Fibroblast of lung (primary cell): ENCODE measurements at regions not wholly inside any gene's neighbourhood (a gene's known extent, or its start where the extent isn't known, plus 50 kb on each side); places are given as distances from the start of the nearest gene placed in this dataset.

Source experiments
- EZH2 ChIP-seq: IDR thresholded peaks from 2 replicates; pipeline ENCODE4 v1.5.1; 2012; ENCODE audit warnings: low read length, control low read depth, mild to moderate bottlenecking; ENCODE audit errors: missing control alignments
- TF ChIP-seq, protein P1 (sequence below), 2 donors: IDR thresholded peaks in 1 of 2; conservative IDR thresholded peaks in 1 of 2; 1 replicate in 1 of 2; 2 replicates in 1 of 2; pipeline ENCODE4 v1.5.1; 2011 to 2012; ENCODE audit warnings: low read length in 2 of 2, control low read depth in 1 of 2, inconsistent platforms in 1 of 2, low read depth in 1 of 2, mild to moderate bottlenecking in 1 of 2

DNA sequence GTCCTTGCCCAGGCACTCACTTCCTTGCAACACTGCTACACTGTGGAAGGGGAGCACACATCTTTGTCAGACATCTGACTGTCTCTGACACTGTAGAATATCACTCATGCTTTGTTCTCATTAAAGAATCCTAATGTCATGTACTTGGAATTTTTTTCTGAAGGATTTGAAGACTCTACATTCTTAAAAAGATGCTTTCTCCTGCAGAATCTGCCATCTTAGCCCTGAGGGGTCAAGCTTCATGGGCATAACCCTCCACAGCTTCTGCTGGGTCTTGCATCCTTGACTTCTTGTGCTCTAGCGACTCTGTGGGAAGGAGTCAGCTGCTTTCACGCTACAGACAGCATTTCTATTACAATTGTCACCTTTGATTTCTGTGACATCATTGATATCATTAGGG lies 417.2 kb downstream of the QKI start:
- TF ChIP-seq EZH2, result no peak
- TF ChIP-seq, protein P1, sequence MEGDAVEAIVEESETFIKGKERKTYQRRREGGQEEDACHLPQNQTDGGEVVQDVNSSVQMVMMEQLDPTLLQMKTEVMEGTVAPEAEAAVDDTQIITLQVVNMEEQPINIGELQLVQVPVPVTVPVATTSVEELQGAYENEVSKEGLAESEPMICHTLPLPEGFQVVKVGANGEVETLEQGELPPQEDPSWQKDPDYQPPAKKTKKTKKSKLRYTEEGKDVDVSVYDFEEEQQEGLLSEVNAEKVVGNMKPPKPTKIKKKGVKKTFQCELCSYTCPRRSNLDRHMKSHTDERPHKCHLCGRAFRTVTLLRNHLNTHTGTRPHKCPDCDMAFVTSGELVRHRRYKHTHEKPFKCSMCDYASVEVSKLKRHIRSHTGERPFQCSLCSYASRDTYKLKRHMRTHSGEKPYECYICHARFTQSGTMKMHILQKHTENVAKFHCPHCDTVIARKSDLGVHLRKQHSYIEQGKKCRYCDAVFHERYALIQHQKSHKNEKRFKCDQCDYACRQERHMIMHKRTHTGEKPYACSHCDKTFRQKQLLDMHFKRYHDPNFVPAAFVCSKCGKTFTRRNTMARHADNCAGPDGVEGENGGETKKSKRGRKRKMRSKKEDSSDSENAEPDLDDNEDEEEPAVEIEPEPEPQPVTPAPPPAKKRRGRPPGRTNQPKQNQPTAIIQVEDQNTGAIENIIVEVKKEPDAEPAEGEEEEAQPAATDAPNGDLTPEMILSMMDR (conservative IDR thresholded peaks at IDR 0.05 in 1 of 2, IDR thresholded peaks at IDR 0.05 in 1 of 2; ENCODE audit: low read depth in 1 of 2, low read length in 2 of 2), result no peak
